Hepatocyte (in vitro differentiated cells): ENCODE measurements at regions not wholly inside any gene's neighbourhood (a gene's known extent, or its start where the extent isn't known, plus 50 kb on each side); places are given as distances from the start of the nearest gene placed in this dataset.

ENCODE experiments used
- DNase-seq: peaks from one replicate; pipeline ENCODE4 v3.0.0-alpha.2; 2016; ENCODE audit warnings: low spot score
- H2AFZ ChIP-seq: fragments of 200-600 bp; sonication (generic); 2 replicates; pipeline ENCODE4 v1.6.0; 2016; ENCODE audit warnings: antibody characterized with exemption, mild to moderate bottlenecking
- H3K27ac ChIP-seq: fragments of 200-600 bp; sonication (generic); 2 replicates; pipeline ENCODE4 v1.5.1; 2016; ENCODE audit warnings: mild to moderate bottlenecking
- H3K27me3 ChIP-seq: fragments of 200-600 bp; sonication (generic); 2 replicates; pipeline ENCODE4 v1.6.1; 2016
- H3K36me3 ChIP-seq: fragments of 200-600 bp; sonication (generic); replicated peaks from 2 replicates; pipeline ENCODE4 v1.5.1; 2016; ENCODE audit warnings: low read depth; ENCODE audit not compliant: insufficient read depth
- H3K4me1 ChIP-seq: fragments of 200-600 bp; sonication (generic); 2 replicates; pipeline ENCODE4 v1.5.1; 2016; ENCODE audit warnings: mild to moderate bottlenecking, moderate library complexity; ENCODE audit not compliant: insufficient read depth
- H3K4me2 ChIP-seq: fragments of 200-600 bp; sonication (generic); 2 replicates; pipeline ENCODE4 v1.6.0; 2016
- H3K4me3 ChIP-seq: fragments of 200-600 bp; sonication (generic); 2 replicates; pipeline ENCODE4 v1.5.1; 2016; ENCODE audit warnings: mild to moderate bottlenecking
- H3K79me2 ChIP-seq: fragments of 200-600 bp; sonication (generic); 2 replicates; pipeline ENCODE4 v1.6.0; 2017; ENCODE audit warnings: mild to moderate bottlenecking
- H3K9me2 ChIP-seq: fragments of 200-600 bp; sonication (generic); replicated peaks from 2 replicates; pipeline ENCODE4 v1.6.0; 2017; ENCODE audit warnings: mild to moderate bottlenecking; ENCODE audit not compliant: insufficient read depth
- H3K9me3 ChIP-seq: fragments of 200-600 bp; sonication (generic); 2 replicates; pipeline ENCODE4 v1.5.1; 2016; ENCODE audit warnings: low read depth, mild to moderate bottlenecking
- H4K20me1 ChIP-seq: fragments of 200-600 bp; sonication (generic); 2 replicates; pipeline ENCODE4 v1.6.0; 2016; ENCODE audit warnings: mild to moderate bottlenecking; ENCODE audit not compliant: insufficient read depth, poor library complexity, severe bottlenecking
- CTCF ChIP-seq: fragments of 200-600 bp; sonication (generic); IDR thresholded peaks from 2 replicates; pipeline ENCODE4 v1.5.1; 2016; ENCODE audit warnings: antibody characterized with exemption, mild to moderate bottlenecking; ENCODE audit not compliant: poor library complexity
- EZH2 ChIP-seq: fragments of 200-600 bp; sonication (generic); IDR thresholded peaks from 2 replicates; pipeline ENCODE4 v1.6.1; 2016; ENCODE audit warnings: antibody characterized with exemption, mild to moderate bottlenecking, borderline replicate concordance
- EZH2phosphoT487 ChIP-seq: fragments of 200-600 bp; sonication (generic); IDR thresholded peaks from one replicate; pipeline ENCODE4 v1.6.1; 2018; ENCODE audit warnings: antibody characterized with exemption, mild to moderate bottlenecking, low read depth, moderate library complexity; ENCODE audit not compliant: unreplicated experiment, severe bottlenecking
- WGBS: methylation state at CpG from one replicate; pipeline ENCODE4 v1.1.6; 2016; ENCODE audit warnings: low lambda C conversion rate; ENCODE audit errors: missing lambda C conversion rate; 5-methylcytosine and 5-hydroxymethylcytosine counted together

GRCh38 chr2:136179602-136179975, 61.6 kb upstream of the CXCR4 start:
- no peak for TF ChIP-seq EZH2phosphoT487
- TF ChIP-seq EZH2, result no peak
- TF ChIP-seq CTCF, result no peak
- H3K79me2 ChIP-seq, result no peaks in the 10 kb centered on the region
- H3K9me3 ChIP-seq, result no peaks in the 10 kb centered on the region
- H3K36me3 ChIP-seq, result no peaks in the 10 kb centered on the region
- no peak for DNase-seq
- no peak overlapping the region for H3K4me2 ChIP-seq
- H3K4me1 ChIP-seq, result no peaks in the 10 kb centered on the region
- H3K27me3 ChIP-seq, result no peaks in the 10 kb centered on the region
- no peaks in the 10 kb centered on the region for H3K9me2 ChIP-seq
- no peak overlapping the region for H3K27ac ChIP-seq
- H4K20me1 ChIP-seq, result no peaks in the 10 kb centered on the region
- no peak overlapping the region for H2AFZ ChIP-seq
- no peak overlapping the region for H3K4me3 ChIP-seq

GRCh38 chr2:136178941-136179601, 61.1 kb upstream of the CXCR4 start:
- no peaks in the 10 kb centered on the region for H3K27me3 ChIP-seq
- H3K9me3 ChIP-seq, result no peaks in the 10 kb centered on the region
- DNase-seq, result no peak
- WGBS, result 57% methylated on average over 3 of the region's 3 CpGs
- H3K4me3 ChIP-seq, result no peak overlapping the region
- H4K20me1 ChIP-seq, result no peaks in the 10 kb centered on the region
- H3K9me2 ChIP-seq, result no peaks in the 10 kb centered on the region
- H2AFZ ChIP-seq, result no peak overlapping the region
- H3K27ac ChIP-seq, result no peak overlapping the region
- no peaks in the 10 kb centered on the region for H3K4me1 ChIP-seq
- H3K4me2 ChIP-seq, result no peak overlapping the region
- H3K79me2 ChIP-seq, result no peaks in the 10 kb centered on the region
- H3K36me3 ChIP-seq, result no peaks in the 10 kb centered on the region
- TF ChIP-seq EZH2phosphoT487, result no peak
- no peak for TF ChIP-seq EZH2
- TF ChIP-seq CTCF, result no peak

GRCh38 chr2:136175868-136176267, 57.9 kb upstream of the CXCR4 start:
- no peak for DNase-seq
- no peak overlapping the region for H3K4me3 ChIP-seq
- no peak overlapping the region for H3K27ac ChIP-seq
- no peaks in the 10 kb centered on the region for H4K20me1 ChIP-seq
- TF ChIP-seq EZH2, result no peak
- no peak for TF ChIP-seq CTCF
- TF ChIP-seq EZH2phosphoT487, result no peak
- no peak overlapping the region for H3K4me2 ChIP-seq
- no peaks in the 10 kb centered on the region for H3K4me1 ChIP-seq
- no peak overlapping the region for H2AFZ ChIP-seq
- no peaks in the 10 kb centered on the region for H3K9me2 ChIP-seq
- H3K36me3 ChIP-seq, result no peaks in the 10 kb centered on the region
- no peaks in the 10 kb centered on the region for H3K27me3 ChIP-seq
- no peaks in the 10 kb centered on the region for H3K9me3 ChIP-seq
- no peaks in the 10 kb centered on the region for H3K79me2 ChIP-seq

- H4K20me1 ChIP-seq, result no peaks in the 10 kb centered on the region
- H3K9me2 ChIP-seq, result no peaks in the 10 kb centered on the region
- no peak for DNase-seq
- no peaks in the 10 kb centered on the region for H3K36me3 ChIP-seq
- no peak overlapping the region for H3K4me3 ChIP-seq
- H3K9me3 ChIP-seq, result no peaks in the 10 kb centered on the region
- H3K4me1 ChIP-seq, result no peaks in the 10 kb centered on the region
- H2AFZ ChIP-seq, result no peak overlapping the region
- TF ChIP-seq EZH2, result no peak
- no peak for TF ChIP-seq EZH2phosphoT487
- no peak for TF ChIP-seq CTCF
- 71% methylated on average over 5 of the region's 5 CpGs for WGBS
- no peaks in the 10 kb centered on the region for H3K79me2 ChIP-seq
- no peak overlapping the region for H3K27ac ChIP-seq
- no peaks in the 10 kb centered on the region for H3K27me3 ChIP-seq
- no peak overlapping the region for H3K4me2 ChIP-seq
Measured at GRCh38 chr2:136175466-136175865, 57.5 kb upstream of the CXCR4 start.
